LNCaP clone FGC (cell line): ENCODE measurements at regions not wholly inside any gene's neighbourhood (a gene's known extent, or its start where the extent isn't known, plus 50 kb on each side); places are given as distances from the start of the nearest gene placed in this dataset.

Source experiments
- DNase-seq: peaks from one replicate; pipeline ENCODE4 v3.0.0-alpha.2; 2011; ENCODE audit warnings: low read depth
- H3K4me3 ChIP-seq: 2 replicates; pipeline ENCODE4 v1.5.1; 2011; ENCODE audit warnings: mild to moderate bottlenecking, low read depth, low read length, control low read depth
- TF ChIP-seq, protein P1 (sequence below): IDR thresholded peaks from 2 replicates; pipeline ENCODE4 v1.5.1; 2012; ENCODE audit warnings: mild to moderate bottlenecking; ENCODE audit not compliant: control insufficient read depth, insufficient read depth; ENCODE audit errors: extremely low read depth

DNA sequence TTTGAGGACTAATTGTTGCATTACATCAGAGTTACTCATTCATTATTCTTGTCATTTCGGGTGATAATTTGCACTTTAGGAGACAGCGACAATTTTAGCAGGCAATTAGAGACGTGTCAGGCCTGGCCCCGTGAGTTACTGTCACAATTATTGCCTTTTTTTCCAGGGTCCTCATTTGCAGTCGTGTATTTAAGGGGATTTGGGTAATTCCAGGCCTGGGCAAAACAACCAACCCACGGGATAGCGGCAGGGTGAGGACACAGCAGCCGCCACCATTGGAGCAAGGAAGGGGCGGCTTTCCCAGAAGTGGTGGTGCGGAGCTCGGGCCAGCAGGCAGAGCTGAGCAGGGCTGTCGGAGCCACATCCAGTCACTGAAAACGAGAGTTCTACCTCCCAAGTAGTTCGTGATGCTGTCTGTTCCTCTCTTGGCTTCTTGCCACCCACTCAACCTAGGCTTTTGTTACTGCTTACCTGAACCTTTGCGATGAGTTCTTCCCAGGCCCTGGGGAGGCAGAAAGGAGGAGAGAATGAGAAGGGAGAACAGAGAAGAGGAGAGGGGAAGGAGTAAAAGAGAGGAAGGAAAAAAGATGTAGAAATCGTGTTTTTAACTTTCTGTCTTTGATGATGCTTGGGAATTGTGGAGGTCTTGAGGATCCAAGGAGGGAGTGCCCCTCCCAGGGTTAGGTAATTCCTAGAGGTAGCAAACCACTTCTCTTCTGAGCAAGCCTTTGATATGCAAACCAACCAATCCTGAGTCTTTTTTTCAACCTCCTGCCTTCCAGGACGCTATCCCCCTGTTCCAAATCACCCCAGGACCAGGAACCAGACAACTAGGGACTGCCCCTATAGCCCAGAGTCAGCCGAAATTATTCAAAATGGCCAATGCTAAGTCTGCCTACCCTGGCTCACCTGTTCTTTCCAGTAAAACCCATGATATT lies 236.1 kb downstream of the MIAT start:
- no peak overlapping the region for H3K4me3 ChIP-seq
- DNase-seq, result no peak
- TF ChIP-seq, protein P1, sequence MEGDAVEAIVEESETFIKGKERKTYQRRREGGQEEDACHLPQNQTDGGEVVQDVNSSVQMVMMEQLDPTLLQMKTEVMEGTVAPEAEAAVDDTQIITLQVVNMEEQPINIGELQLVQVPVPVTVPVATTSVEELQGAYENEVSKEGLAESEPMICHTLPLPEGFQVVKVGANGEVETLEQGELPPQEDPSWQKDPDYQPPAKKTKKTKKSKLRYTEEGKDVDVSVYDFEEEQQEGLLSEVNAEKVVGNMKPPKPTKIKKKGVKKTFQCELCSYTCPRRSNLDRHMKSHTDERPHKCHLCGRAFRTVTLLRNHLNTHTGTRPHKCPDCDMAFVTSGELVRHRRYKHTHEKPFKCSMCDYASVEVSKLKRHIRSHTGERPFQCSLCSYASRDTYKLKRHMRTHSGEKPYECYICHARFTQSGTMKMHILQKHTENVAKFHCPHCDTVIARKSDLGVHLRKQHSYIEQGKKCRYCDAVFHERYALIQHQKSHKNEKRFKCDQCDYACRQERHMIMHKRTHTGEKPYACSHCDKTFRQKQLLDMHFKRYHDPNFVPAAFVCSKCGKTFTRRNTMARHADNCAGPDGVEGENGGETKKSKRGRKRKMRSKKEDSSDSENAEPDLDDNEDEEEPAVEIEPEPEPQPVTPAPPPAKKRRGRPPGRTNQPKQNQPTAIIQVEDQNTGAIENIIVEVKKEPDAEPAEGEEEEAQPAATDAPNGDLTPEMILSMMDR, result no peak

DNA sequence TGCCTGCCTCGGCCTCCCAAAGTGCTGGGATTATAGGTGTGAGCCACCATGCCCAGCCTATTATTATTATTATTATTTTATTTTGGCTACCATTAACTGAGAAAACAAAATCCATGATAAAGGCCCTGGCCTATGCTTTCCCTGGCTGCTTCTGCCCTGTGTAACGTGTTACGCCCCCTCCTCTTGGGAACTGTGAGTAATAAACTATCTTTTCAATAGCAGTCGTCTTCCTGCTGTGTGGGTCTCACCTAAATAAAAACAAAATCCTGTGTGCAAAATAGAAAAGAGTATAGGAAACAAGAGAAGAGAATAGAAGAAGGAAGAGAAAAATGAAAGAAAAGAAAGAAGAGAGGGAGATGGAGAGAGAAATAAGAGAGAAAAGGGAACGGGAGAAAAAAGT lies 237.0 kb downstream of the MIAT start:
- H3K4me3 ChIP-seq, result no peak overlapping the region
- no peak for DNase-seq

DNA sequence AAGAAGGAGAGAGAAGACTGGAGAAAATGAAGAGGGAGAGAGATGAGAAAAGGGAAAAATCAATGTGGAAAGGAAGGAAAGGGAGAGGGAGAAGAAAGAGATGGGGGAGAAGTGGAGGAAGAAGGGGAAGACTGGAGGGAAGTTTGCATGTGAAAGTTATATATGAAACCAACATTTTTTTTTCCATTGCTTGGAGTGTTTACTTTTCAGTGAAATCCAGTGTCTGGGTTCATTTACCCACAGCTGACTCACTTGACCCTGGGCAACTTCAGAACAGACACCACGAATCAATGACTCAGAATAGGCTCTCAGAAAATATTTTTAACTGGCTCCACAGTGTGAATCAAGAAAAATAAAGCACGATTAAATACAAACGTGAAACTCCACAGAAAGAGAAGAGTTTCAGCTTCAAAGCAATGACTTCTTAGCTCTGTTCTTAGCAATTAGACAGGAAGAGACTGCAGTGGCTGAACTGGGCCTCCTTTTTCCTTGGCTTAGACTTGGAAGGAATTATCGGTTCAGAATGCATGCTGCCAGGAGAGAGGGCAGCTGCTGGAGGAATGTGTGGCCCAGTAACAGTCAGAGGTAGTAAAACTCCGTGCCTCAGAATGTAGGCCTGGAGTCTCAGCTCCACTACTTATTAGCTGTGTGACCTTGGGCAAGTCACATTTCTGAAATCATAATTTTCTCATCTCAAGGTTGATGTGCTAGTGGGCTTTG lies 237.5 kb downstream of the MIAT start:
- DNase-seq, result no peak
- TF ChIP-seq, protein P1, result no peak
- no peak overlapping the region for H3K4me3 ChIP-seq

More for the DNA sequence above, 237.0 kb downstream of the MIAT start:
- TF ChIP-seq, protein P1, result no peak

DNA sequence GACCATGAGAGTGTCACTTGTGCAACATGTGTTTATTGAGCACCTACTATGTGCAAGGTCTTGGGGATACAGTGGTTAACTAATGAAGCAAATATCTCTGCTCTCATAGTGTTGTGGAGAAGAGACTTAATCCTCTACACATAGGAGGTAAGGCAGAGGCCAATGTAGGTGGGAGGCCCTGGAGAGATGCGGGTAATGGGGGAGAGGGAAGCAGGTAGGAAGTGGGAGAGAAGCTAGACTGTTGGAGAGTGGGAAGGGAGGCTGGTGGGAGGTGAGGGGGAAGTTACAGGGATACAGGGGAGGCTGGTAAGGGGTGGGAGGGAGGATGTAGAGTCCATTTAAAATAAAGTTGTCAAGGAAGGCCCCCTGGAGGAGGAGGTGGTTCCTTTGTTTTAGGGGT lies 240.0 kb downstream of the MIAT start:
- TF ChIP-seq, protein P1, result no peak
- DNase-seq, result no peak
- H3K4me3 ChIP-seq, result no peak overlapping the region

DNA sequence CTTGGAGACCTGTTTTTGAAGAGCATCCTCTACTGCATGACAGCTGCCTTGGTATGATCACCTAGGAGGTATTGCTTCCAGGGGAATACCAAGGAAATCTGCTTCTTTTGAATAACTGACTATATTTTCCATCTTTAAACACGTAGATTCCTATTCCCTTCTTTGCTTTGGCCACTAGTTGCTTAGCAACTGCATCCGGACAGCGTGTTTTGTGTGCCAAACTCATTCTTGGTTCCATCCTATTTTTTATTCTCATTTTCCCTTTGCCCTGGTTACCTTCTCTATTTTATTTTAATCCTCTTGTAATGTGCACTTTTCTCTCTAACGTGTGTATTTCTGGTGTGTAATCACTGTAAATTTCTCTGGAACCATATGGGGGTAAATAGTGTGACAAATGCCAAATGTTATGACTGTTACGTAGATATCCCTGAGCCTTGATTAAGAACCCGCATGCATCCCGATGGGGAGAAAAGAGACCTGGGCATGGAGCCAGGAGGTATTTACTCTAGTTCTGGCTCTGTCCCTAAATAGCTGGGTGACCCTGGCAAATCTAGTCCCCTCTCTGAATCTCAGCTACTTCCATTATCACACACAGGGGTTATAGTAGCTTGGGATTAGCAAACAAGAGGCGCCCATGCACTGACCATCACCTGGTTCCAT lies 241.7 kb downstream of the MIAT start:
- no peak for DNase-seq
- H3K4me3 ChIP-seq, result no peak overlapping the region
- TF ChIP-seq, protein P1, result no peak

DNA sequence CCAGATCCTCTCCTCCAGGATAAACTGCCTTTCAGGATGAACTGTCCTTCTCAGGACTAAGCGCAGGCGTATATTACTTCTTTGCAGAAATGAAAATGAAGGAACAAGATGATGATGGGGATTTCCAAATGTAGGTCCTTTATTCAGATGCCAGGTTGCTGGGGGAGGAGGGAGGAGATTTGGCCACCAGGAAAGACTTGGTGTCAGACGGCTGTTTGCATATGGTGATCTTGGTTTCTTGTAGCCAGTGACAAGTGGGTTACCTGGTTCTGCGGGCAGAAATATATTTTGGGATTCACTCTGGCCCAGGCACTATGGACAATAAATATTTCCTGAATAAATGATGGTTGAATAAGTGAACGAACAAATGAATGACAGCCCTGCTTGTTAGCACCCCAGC lies 243.4 kb downstream of the MIAT start:
- no peak overlapping the region for H3K4me3 ChIP-seq
- no peak for DNase-seq
- TF ChIP-seq, protein P1, result no peak
